Esophagus squamous epithelium (tissue), 4 donors: ENCODE measurements at regions not wholly inside any gene's neighbourhood (a gene's known extent, or its start where the extent isn't known, plus 50 kb on each side); places are given as distances from the start of the nearest gene placed in this dataset.

Experiments used
- POLR2A ChIP-seq, 4 donors: fragments of 450-650 bp; IDR thresholded peaks; one replicate each; pipeline ENCODE4 v1.6.1; 2017; ENCODE audit warnings: antibody characterized with exemption in 4 of 4, mild to moderate bottlenecking in 4 of 4, moderate library complexity in 3 of 4
- TF ChIP-seq, protein P1 (sequence below), 6 experiments: fragments of 450-650 bp in 4 of 6; fragments of 200-600 bp in 2 of 6; sonication (generic) in 2 of 6; IDR thresholded peaks; one replicate each; pipeline ENCODE4 v1.5.1; 2016 to 2019; ENCODE audit warnings: antibody characterized with exemption in 6 of 6, mild to moderate bottlenecking in 4 of 6, moderate library complexity in 4 of 6

DNA sequence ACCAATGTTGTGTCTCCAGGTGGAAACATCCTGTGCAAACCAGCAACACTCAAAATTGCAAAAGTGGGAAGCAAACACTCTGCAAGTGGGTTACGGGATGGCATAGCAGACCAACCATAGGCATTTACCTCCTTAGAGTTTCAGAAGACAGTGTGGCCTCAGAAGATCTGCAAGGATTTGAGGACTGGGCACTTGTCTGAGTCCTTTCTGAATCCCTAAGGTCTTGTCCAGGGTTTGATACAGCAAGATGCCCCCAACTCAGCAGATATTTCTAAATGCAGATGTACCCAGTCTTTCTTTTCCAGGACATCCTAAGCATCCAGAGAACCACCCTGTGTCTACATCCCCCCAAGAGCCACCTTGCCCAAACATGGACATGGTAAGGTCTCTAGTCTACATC, 51.7 kb upstream of the SHANK2 start:
- TF ChIP-seq, protein P1, sequence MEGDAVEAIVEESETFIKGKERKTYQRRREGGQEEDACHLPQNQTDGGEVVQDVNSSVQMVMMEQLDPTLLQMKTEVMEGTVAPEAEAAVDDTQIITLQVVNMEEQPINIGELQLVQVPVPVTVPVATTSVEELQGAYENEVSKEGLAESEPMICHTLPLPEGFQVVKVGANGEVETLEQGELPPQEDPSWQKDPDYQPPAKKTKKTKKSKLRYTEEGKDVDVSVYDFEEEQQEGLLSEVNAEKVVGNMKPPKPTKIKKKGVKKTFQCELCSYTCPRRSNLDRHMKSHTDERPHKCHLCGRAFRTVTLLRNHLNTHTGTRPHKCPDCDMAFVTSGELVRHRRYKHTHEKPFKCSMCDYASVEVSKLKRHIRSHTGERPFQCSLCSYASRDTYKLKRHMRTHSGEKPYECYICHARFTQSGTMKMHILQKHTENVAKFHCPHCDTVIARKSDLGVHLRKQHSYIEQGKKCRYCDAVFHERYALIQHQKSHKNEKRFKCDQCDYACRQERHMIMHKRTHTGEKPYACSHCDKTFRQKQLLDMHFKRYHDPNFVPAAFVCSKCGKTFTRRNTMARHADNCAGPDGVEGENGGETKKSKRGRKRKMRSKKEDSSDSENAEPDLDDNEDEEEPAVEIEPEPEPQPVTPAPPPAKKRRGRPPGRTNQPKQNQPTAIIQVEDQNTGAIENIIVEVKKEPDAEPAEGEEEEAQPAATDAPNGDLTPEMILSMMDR (IDR thresholded peaks at IDR 0.05), result no peak
- no peak for TF ChIP-seq POLR2A (IDR thresholded peaks at IDR 0.05)
